HG02973 (cell line): ENCODE measurements at regions not wholly inside any gene's neighbourhood (a gene's known extent, or its start where the extent isn't known, plus 50 kb on each side); places are given as distances from the start of the nearest gene placed in this dataset.

Experiments used
- ATAC-seq: cut with Tn5 transposase; IDR thresholded peaks from one replicate; pipeline ENCODE4 v1.9.1; 2021; ENCODE audit warnings: moderate library complexity; ENCODE audit not compliant: unreplicated experiment

DNA sequence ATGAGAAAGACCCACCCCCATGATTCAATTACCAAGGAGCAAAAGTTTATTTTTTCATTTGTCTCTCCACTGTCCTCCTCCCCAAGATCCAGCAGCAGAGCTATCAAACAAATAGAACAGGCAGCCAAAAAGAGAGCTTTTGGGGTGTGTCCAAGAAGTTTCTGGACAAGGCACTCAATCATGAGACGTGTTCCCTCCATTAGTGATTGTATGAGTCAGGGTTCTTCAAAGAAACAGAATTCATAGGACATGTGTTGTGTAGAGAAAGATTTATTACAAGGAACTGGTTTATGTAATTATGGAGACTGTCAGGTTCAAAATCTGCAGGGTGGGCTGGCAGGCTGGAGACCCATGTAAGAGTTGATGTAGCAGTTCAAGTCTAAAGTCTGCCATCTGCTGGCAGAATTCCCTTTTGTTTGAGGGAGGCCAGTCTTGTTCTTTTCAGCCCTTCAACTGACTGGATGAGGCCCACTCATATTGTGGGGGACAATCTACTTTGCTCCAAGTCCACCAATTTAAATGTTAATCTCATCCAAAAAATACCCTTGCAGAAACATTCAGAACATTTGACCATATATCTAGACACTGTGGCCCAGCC lies 248.1 kb upstream of the OPRM1 start:
- no peak for ATAC-seq

GRCh38 chr6:153790048-153790447 lies 249.0 kb upstream of the OPRM1 start:
- ATAC-seq, result no peak

DNA sequence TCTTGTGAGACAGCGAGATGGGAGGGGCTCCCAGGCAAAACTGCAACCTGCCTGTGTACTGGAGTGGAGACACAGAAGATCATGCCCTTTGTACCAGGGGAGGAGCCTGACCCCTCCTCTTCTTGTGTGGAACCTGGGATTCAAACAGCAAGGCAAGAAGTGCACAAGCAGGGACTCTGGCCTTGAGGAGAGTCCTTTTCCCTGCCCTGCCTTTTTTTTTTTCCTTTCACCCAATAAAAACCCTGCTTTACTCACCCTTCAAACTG lies 251.8 kb upstream of the OPRM1 start:
- ATAC-seq, result no peak

DNA sequence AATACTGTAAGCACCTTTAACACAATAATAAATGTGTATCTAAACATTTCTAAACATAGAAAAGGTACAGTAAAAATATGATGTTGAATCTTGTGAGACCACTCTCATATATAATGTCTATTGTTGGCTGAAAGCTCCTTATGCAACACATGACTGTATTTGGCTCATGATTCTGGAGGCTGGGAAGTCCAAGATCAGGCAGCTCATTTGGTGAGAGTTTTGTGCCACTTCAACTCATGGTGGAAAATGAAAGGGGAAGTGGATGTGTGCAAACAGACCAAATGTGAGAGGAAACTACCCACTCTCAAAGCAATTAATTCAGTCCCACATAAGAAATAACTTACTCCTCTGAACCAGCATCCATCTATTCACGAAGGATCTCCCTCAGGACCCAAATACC lies 257.7 kb upstream of the OPRM1 start:
- ATAC-seq, result no peak

DNA sequence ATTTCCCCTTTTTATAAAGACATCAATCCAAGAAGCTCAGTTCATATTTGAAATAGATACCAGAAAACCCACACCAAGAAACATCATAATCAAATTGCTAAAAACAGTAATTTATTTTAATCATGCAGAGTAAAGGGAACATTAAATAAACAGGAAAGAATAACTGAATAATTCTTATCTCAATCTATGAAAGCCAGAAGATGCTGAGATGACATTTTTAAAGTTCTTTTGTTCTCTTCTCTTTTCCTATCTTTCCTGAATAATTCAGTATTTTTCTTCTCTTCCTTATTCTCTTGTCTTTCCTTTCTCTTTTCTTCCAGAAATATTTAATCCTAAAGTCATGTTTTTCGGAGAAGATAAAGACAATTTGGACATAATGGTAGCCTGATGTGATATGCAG lies 259.0 kb upstream of the OPRM1 start:
- no peak for ATAC-seq

DNA sequence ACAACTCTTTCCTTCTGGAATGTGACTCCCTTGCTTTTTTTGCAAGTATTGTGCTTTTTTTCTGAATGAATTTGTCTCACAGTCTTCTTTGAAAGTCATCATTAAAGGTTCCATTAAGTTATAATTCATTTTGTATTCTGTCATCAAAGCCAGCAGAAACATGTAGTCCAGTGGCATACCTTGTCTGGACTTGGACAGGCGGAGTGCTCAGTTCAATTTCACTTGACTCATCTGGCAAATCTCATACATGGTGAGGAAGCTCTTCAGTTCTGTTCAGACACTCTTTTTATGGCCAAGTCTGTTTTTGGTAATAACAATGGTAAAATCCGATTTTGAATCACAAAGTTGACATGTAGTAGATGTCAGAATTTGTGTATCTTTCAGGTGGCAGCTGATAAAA lies 260.8 kb upstream of the OPRM1 start:
- ATAC-seq, result no peak

GRCh38 chr6:153771577-153771976 lies 267.5 kb upstream of the OPRM1 start:
- no peak for ATAC-seq

- ATAC-seq, result no peak
Measured at GRCh38 chr6:153767127-153767526, 271.9 kb upstream of the OPRM1 start.

GRCh38 chr6:153758516-153758915 lies 280.5 kb upstream of the OPRM1 start:
- ATAC-seq, result no peak

GRCh38 chr6:153735761-153736160 lies 303.3 kb upstream of the OPRM1 start:
- no peak for ATAC-seq

DNA sequence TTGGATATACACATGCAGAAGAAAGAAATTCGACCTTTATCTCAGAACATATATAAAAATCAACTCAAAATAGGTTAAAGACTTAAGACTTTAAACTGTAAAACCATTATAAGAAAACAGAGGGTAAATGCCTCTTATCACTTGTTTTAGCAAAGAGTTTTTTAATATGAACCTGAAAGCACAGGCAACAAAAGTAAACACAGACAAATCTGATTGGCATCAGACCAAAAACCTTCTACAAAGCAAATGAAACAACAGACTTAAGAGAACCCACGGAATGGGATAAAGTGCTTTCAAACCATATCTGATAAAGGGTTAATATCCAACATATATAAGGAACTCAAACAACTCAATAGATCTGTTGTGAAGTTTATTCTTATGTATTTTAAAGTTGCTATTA lies 309.9 kb upstream of the OPRM1 start:
- no peak for ATAC-seq

DNA sequence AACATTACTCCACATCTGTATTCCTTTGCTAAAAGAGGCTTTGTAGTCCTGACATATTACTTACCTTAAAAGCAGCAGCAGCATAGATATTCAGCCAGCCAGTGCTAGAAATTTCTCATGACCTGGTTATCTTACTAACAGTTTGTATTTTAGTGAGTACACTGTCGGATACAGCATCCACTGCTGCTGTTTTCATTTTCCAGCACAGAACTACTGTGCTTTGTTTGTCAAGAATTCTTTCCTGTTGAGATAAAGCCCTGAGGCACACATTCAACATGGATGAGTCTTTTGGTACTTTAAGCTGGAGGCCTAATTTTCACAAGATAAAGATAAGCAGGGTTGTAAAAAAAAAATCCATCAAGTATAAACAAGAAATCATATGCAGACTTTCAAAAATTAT lies 311.2 kb upstream of the OPRM1 start:
- ATAC-seq, result no peak

- no peak for ATAC-seq
Measured at GRCh38 chr6:153725456-153725855, 313.6 kb upstream of the OPRM1 start.

GRCh38 chr6:153720732-153721131 lies 318.3 kb upstream of the OPRM1 start:
- no peak for ATAC-seq

GRCh38 chr6:153705429-153705828 lies 333.6 kb upstream of the OPRM1 start:
- ATAC-seq, result no peak

GRCh38 chr6:153702671-153703070 lies 336.4 kb upstream of the OPRM1 start:
- ATAC-seq, result no peak

DNA sequence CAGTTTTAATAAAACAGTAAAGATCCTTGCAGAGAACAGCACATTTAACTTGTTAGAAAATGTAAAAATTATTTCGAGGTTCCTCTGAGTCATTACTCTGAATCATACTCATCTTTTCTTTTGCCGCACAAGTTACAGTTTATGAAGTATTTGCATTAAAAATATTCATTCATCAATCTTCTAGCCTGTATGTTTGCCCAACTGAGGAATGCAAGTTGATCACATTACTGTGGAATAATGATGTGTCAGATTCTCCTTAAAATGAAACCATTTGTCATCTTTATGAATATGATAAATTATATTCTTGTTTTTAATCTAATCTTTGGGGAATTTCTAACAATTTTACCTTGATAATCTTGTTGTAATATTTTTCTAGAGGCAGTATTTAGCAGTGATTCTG lies 340.4 kb upstream of the OPRM1 start:
- ATAC-seq, result no peak

- no peak for ATAC-seq
Measured at GRCh38 chr6:153698001-153698400, 341.0 kb upstream of the OPRM1 start.

GRCh38 chr6:153677522-153677921 lies 361.5 kb upstream of the OPRM1 start:
- no peak for ATAC-seq

- ATAC-seq, result no peak
Measured at GRCh38 chr6:153673750-153674149, 365.3 kb upstream of the OPRM1 start.

DNA sequence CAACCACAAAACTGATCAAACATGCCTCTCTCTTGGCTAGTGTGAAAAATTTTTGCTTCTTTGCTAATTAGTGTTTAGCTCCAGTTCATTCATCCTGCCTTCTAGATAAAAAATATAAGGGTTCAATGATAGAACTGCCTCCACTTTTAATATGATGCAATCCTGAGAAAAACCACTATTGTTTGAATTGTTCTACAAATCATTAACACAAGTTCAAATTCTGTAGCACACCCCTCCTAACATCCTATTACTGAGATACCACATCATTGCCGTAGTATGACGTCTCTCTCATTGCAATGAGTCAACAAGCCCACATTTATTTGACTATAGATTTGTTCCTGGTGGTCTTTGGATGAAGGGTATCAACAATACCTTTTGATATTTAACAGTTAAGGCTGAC lies 365.8 kb upstream of the OPRM1 start:
- ATAC-seq, result no peak

GRCh38 chr6:153670403-153671026 lies 368.5 kb upstream of the OPRM1 start:
- ATAC-seq, result no peak

DNA sequence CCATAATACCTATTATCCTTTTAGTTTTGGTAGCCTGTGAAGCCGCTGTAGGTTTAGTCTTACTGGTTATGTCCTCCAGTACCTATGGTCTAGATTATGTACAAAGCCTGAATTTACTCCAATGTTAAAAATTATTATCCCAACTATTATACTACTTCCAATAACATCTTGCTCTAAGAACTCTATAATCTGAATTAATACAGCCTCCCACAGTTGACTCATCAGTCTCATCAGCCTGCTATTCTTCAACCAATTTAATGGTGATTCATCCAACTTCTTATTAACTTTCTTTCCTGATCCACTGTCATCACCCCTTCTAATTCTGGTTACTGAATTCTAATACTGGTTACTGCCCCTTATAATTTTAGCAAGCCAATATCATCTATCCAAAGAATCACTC lies 370.3 kb upstream of the OPRM1 start:
- ATAC-seq, result no peak
